Activated CD8-positive, alpha-beta memory T cell treated with anti-CD3 and anti-CD28 coated beads for 24 hours (primary cell): ENCODE measurements at regions not wholly inside any gene's neighbourhood (a gene's known extent, or its start where the extent isn't known, plus 50 kb on each side); places are given as distances from the start of the nearest gene placed in this dataset.

Experiments
- DNase-seq: peaks from one replicate; pipeline ENCODE4 v3.0.0-alpha.2; 2020

DNA sequence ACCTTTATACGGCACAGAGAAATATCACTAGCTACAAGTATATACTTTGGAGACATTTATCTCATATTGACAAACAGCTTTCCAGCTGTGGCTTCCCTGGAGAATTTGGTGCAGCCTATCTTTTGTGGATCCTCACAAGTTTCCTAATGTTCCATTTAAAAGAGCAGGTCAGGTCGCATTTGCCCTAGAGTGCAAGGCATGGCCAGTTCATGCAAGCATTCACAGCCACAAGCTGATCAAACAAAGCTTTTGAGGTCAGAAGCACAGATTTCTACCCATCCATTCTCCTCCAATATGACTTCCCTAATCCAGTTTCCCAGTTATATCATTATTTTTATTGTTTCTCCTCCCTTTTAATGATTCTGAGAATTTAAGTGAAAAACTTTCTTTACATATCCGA is 1008.4 kb upstream of the AGA start:
- no peak for DNase-seq

DNA sequence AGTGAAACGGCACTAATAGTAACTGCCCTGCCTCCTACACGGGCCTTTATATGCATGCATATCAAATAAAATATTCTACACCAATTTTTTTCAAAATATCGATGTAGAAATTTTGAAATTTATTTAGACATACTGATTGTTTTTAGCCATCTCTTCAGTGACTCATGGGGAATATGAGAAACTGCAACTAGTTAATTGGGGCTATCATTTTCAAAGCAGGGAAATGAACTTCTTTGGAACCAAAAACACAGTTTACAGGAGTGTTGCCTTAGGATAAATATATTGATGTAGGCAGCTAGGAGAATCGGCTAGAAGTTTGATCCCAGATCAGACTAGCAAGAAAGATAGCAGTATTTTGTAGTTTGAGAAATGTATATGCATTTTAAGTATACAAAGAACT is 1010.8 kb upstream of the AGA start:
- no peak for DNase-seq

GRCh38 chr4:178457286-178457685 is 1015.0 kb upstream of the AGA start:
- DNase-seq, result no peak

GRCh38 chr4:178462710-178463109 is 1020.5 kb upstream of the AGA start:
- no peak for DNase-seq

DNA sequence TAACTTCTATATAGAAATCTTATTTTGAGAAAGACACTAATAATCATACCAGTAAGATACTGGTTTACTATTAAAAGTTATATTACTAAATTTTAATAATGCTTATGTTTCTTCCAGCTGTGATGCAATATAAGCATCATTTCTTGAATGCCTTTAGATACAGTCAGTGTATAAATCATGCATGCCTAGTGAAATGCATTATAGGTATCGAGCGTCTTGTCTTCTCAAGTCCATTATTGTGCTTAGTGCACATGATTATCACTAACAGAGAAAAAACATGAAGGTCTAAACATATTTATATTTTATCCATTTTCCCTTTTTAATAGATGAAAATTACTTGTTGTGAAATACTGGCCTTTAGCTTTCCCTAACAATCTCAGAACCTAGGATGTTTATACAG is 1021.5 kb upstream of the AGA start:
- DNase-seq, result no peak

DNA sequence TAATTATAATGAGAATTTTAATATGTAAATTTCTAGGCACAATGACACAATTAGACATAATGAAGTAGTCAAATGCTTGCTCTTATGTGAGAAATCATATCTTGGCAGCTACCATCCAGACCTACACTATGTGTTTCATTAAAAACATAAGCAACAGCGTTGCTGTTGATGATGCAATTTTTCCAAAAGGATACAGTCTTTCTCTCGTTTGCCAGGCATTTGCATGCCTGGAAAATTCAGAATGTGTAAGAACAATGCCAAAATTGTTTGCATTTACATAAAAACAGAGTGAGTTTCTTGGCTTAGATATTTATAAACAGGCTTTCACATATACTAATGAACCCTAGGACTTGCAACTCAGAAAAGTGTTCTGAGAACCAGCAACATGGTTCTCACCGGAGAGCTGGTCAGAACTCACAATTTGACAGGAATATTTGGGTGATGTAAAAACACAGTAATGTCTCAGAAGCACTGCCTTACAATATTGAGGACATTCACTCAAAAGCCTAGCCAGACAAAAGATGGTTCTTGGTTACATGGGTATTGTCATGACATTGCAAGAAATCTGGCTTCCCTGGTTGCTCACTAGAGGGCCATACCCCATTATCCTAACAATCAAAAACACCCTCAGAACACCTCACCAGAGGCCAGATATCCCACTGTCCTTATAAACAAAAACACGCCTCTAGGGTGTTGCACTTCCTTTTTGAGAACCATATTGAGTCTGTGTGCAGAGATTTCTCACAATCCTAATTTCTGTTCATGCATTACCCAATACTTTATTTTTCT is 1029.0 kb upstream of the AGA start:
- DNase-seq, result no peak

GRCh38 chr4:178471994-178472393 is 1029.8 kb upstream of the AGA start:
- no peak for DNase-seq

DNA sequence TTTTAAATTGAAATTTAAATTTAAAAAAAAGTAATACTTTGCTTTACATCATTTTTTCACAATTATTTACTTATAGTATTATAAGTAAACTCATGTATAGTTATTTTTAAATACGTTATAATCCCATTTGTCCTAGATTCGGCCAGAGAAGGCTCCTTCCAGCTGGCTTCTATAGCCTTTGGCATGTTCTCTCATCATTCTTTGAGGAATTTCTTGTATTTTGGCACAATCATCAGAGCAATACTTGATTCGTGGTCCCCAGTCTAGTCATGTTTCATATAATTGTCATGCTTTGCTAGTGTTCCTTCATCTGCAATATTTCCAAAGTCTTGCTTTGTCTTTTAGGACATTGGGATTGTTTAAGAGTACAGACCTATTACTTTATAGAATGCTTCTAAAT is 1037.9 kb upstream of the AGA start:
- no peak for DNase-seq

DNA sequence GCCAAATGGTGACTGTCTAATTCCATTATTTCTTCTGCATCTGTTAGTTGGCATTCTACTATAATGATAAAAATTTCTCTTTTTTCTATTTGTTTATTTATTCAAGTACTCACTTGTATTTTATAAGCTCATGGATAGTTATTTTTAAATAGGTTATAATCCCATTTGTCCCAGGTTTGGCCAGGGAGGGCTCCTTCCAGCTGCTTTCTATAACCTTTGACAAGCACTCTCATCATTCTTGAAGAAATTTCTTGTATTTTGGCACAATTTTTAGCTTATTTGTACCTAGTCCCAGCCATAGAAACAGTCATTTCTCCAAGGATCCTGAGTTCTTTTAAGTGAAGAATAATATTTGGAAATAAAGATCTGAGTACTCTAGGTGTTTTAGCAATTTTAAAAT is 1038.6 kb upstream of the AGA start:
- no peak for DNase-seq

- DNase-seq, result no peak
Measured at GRCh38 chr4:178481564-178481963, 1039.3 kb upstream of the AGA start.

DNA sequence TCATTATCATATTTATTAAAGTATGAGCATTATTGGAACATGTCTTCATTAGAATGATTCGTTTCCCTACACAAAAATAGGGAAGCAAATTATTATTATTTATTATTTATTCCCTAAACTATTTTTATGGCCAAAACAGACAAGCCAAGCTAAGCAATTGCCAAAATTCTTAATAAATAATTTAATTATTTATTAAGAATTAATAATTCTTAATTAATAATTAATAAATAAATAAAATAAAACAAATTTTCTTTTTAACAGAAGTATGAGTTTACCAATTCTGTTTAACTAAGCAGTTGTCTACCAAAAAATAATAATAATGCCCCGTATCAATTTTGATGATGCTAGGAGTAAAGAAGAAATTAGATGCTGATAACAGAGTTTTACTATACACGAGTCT is 1080.8 kb upstream of the AGA start:
- no peak for DNase-seq

DNA sequence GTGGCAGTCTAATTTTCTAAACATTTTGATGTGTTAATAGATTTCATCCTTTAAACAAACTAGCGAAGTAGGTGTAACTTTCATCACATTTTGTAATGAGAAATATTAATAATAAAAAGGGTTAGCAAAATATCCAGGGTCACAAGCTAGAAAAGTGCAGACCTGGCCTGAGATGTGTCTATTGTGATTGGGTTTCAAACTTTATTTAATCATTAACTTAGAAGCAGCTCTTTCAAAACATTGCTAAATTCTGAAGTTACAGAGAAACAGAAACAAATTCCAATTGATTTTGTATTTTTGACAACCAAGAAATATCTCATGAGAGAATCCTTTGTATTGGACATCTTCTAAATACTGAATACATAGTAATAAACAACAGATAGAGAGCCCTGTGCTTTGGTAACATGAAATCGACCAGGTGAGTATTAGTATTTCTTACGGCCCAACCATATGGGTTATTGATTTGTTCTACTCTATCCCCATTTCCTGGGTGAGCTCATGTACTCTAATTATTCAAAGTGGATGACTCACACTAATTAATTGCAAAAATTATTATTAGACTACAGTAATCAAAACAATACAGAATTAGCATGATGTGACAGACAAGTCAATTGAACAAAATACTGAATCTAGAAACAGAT is 1093.8 kb upstream of the AGA start:
- no peak for DNase-seq

DNA sequence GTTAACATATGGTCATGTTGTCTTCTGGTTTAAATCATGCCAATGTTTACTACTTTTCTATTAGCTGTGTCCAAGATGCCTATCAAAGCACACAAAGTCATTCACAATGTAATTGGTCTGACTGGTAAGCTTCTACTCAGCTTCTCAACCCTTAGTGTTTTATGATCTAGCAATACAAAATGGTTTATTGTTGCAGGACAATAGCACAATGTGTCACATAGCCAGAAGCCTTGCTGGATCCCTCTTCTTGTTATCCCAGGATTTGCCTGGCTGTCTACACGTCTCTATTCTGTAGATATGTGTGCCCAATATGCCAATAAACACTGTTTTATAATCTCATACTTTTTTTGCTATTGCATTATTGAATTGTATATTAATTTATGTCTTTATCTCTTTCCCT is 1111.0 kb upstream of the AGA start:
- no peak for DNase-seq

GRCh38 chr4:178554352-178554751 is 1112.1 kb upstream of the AGA start:
- DNase-seq, result no peak

DNA sequence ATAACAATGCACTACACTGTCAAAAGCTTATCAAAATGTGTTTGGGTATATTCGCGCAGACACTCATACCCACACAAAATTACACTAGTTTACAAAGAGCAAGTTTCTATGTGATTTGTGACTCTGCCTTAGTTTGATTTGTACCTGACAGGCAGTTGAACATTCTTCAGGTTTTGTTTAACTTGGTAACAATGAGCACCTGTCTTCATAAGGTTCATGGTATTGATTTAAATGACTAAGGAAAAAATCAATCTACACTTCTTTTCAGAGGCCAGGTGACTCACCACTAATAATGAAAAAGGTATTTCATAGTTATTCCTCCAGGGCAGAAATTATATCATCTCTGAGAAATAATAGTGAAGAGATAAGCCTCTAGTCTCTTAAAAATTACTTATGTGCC is 1114.6 kb upstream of the AGA start:
- no peak for DNase-seq

DNA sequence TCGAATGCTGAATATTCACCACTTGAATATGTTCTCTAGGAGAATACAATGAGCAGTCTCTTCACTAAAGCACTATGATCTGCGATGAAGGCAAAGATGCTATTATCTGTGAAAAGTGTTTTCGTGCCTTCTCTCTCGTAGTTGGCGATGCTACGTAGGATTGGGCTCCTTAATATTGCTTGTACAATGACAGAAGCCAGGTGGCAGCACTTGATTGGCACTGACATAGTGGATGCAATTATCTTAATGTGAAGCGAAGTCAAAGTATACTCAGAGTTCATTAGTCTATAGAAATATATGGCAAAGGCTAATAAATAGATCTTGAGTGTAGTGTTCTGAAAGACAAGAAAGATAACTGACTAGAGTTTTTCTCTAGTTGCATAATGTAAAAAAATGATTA is 1135.7 kb upstream of the AGA start:
- DNase-seq, result no peak

GRCh38 chr4:178595500-178596138 is 1153.4 kb upstream of the AGA start:
- DNase-seq, result no peak

DNA sequence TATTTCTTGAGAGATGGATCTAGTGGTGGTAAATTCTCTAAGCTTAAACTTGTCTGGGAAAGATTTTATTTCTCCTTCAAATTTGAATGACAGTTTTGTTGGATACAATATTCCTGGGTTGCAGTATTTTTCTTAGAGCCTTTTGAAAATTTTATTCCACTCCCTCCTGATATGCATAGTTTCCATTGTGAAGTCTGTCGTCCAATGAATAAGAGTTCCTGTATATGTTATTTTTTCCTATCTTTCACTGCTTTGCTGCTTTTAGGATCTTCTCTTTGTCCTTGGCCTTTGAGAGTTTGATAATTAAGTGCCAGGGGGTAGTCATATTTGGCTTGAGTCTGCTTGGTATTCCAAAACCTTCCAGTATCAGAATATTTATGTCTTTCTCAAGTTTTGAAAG is 1156.4 kb upstream of the AGA start:
- no peak for DNase-seq

DNA sequence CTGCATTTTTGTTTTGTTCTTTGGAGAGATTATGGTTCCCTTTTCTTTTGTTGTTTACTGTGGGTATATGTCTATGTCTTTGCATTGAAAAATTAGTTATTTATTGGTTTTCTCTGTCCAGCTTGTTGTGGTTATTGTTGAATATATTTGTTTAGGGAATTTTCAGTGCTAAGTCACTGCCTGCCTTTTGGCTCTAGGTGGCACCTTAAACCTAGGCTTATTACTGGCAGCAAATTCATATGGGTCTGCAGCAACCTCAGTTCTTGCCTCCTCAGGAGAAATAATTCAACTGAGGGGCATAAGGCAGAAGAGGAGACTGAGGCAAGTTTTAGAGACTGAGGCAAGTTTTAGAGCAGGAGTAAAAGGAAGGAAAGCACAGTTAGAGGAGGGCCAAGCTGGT is 1157.3 kb upstream of the AGA start:
- DNase-seq, result no peak

DNA sequence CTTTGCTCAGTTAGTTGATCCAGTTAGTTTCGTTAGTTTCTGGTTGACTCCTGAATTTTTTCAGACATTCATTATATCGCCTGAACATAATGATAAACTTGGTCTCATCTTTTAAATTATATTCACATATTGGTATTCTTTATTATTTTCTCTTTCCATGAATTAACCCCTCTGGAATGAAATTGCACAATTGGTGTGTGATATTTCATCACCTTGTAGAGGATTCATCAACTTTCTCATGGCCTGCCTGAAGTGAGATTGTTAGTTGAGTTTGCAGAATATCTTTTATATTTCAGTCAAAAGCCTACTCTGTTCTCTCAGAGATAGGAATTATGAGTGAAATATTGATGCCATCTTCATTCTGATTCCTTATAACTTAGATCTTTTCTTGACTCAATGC is 1160.6 kb upstream of the AGA start:
- DNase-seq, result no peak

DNA sequence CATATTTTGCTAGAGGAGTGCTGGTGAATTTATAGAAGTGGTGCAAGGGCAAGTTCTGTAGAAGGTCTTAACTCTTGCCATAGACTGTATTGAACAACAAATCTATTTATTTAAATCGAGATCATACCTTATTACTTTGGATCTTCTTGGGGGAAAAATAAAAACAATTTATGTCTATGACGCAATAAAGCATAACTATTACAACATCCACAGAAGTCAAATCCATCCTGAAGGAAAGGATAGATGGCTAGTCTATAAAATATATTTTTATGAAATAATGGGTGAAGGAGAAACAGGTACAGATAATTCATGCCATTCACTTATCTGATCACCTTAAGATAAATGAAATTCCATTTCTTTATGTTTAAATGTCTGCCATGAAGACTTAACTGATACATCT is 1168.8 kb upstream of the AGA start:
- no peak for DNase-seq

- no peak for DNase-seq
Measured at GRCh38 chr4:178612733-178613132, 1170.5 kb upstream of the AGA start.

DNA sequence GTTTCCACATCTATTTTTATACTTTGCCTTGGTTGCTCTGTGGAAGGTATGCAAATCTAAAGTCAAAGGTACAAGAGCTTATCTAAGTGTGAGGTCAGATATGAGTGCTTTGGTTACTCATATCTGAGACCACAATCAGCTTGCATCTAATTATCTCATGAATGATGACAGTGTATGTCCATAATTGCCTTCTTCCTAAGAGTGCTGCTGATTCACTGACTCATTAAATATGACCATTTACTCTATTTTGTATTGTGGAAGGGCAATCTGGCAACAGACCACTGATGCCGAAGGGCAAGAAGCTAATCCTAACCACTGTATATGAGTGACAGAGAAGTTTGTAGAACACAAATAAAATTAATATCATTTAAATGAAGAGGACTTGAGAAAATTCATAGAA is 1190.2 kb upstream of the AGA start:
- no peak for DNase-seq

DNA sequence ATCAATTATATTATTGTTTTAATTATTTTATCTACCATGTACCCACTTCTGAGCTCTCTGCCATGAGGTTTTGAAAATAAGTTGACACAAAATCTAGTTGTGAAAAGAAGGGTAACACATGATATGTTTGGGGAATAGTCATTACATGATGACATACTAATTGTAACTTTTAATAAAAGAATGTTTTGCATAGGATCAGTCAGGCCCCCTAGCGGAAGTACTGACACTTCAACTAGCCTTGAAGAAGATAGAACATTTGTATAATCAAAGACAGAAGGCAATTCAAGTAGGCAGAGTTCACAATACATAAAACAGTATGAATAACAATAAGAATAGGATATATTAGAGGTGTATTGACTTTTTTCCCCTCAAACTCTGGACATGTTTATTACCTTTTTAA is 1191.0 kb upstream of the AGA start:
- DNase-seq, result no peak

DNA sequence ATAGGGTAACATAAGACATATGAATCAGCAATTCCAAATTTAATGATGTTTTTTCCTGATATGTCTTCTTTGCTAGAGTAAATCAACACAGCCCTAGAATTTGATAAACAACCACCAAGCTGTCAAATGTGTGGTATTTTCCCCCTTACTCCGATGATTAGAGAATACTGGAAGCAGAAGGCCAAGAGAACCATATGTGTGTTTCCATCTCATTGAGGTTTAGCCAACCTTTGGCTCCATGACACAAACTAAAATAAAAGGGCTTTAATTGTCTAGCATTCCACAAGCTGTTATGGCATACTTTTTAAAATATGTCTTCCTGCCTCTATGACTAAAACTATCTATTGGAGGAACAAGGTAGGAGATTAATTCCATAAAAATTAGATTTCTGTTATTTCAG is 1222.4 kb upstream of the AGA start:
- DNase-seq, result no peak
